GM18861 (cell line): ENCODE measurements at regions not wholly inside any gene's neighbourhood (a gene's known extent, or its start where the extent isn't known, plus 50 kb on each side); places are given as distances from the start of the nearest gene placed in this dataset.
A peak's percentile ranks its signal among the peaks of the same experiment; 100 is the strongest.

Experiments
- ATAC-seq: cut with Tn5 transposase; IDR thresholded peaks from one replicate; pipeline ENCODE4 v1.9.1; 2021; ENCODE audit not compliant: unreplicated experiment

- ATAC-seq: no peak
Observed at GRCh38 chr7:124351950-124352349, 319.1 kb upstream of the TMEM229A start.

GRCh38 chr7:124349443-124349842 lies 316.6 kb upstream of the TMEM229A start:
- ATAC-seq: no peak

- no peak for ATAC-seq
Observed at GRCh38 chr7:124338861-124339260, 306.0 kb upstream of the TMEM229A start.

GRCh38 chr7:124330731-124331407 lies 298.0 kb upstream of the TMEM229A start:
- no peak for ATAC-seq

GRCh38 chr7:124328774-124329173 lies 295.9 kb upstream of the TMEM229A start:
- no peak for ATAC-seq

GRCh38 chr7:124324262-124324661 lies 291.4 kb upstream of the TMEM229A start:
- ATAC-seq: no peak

- ATAC-seq: peak; percentile 61
Observed at GRCh38 chr7:124323597-124323996, 290.7 kb upstream of the TMEM229A start.

GRCh38 chr7:124322561-124322960 lies 289.7 kb upstream of the TMEM229A start:
- ATAC-seq: no peak

- ATAC-seq: no peak
Observed at GRCh38 chr7:124318721-124319450, 286.0 kb upstream of the TMEM229A start.

- ATAC-seq: no peak
Observed at GRCh38 chr7:124310934-124311390, 278.1 kb upstream of the TMEM229A start.

GRCh38 chr7:124308384-124308783 lies 275.5 kb upstream of the TMEM229A start:
- ATAC-seq: no peak

- ATAC-seq: no peak
Observed at GRCh38 chr7:124295289-124295688, 262.4 kb upstream of the TMEM229A start.

GRCh38 chr7:124284937-124285336 lies 252.1 kb upstream of the TMEM229A start:
- ATAC-seq: no peak

- peak; percentile 99 for ATAC-seq
Observed at GRCh38 chr7:124276005-124276622, 243.2 kb upstream of the TMEM229A start.

- ATAC-seq: no peak
Observed at GRCh38 chr7:124275411-124275810, 242.5 kb upstream of the TMEM229A start.

GRCh38 chr7:124269774-124270173 lies 236.9 kb upstream of the TMEM229A start:
- no peak for ATAC-seq

GRCh38 chr7:124267154-124267553 lies 234.3 kb upstream of the TMEM229A start:
- no peak for ATAC-seq

GRCh38 chr7:124263232-124263827 lies 230.5 kb upstream of the TMEM229A start:
- peak; percentile 98 for ATAC-seq

GRCh38 chr7:124261710-124262109 lies 228.8 kb upstream of the TMEM229A start:
- no peak for ATAC-seq

GRCh38 chr7:124257638-124258308 lies 224.9 kb upstream of the TMEM229A start:
- ATAC-seq: peak; percentile 47

GRCh38 chr7:124255041-124255655 lies 222.3 kb upstream of the TMEM229A start:
- ATAC-seq: no peak
